ENCODE measurements at regions not wholly inside any gene's neighbourhood (a gene's known extent, or its start where the extent isn't known, plus 50 kb on each side); places are given as distances from the start of the nearest gene placed in this dataset.

GRCh38 chr13:72346716-72347115 is 380.7 kb downstream of the MZT1 start (continued):
- TF ChIP-seq REST (IDR thresholded peaks at IDR 0.05; ENCODE audit: borderline replicate concordance in 1 of 2, low read depth in 1 of 2, low read length in 2 of 2) (no peak), ZNF709 (CRISPR knock-in tag; IDR thresholded peaks at IDR 0.05) (no peak), ISL2 (CRISPR knock-in tag; IDR thresholded peaks at IDR 0.05) (peak; percentile 61; the same call in 1 of the 2 replicates), KLF6 (CRISPR knock-in tag; IDR thresholded peaks at IDR 0.05) (no peak), NBN (conservative IDR thresholded peaks at IDR 0.05) (no peak), MED8 (CRISPR knock-in tag; IDR thresholded peaks at IDR 0.05; ENCODE audit: insufficient replicate concordance) (no peak), ZMYM3 (CRISPR knock-in tag; IDR thresholded peaks at IDR 0.05) (peak; percentile 37; the same call in 1 of the 2 replicates), ZHX2 (IDR thresholded peaks at IDR 0.05; ENCODE audit: low read depth) (no peak), ZHX2 (CRISPR knock-in tag; IDR thresholded peaks at IDR 0.05; ENCODE audit: borderline replicate concordance) (0 out of 2 replicates have a peak, but pooled peaks have one; percentile 26), NPAS2 (CRISPR knock-in tag; IDR thresholded peaks at IDR 0.05; ENCODE audit: borderline replicate concordance) (no peak), BHLHE40 (IDR thresholded peaks at IDR 0.05; ENCODE audit: low read length) (no peak), HMG20A (CRISPR knock-in tag; IDR thresholded peaks at IDR 0.05; ENCODE audit: borderline replicate concordance) (peak; percentile 17; the same call in 1 of the 2 replicates), KDM4B (CRISPR knock-in tag; IDR thresholded peaks at IDR 0.05) (no peak), HOMEZ (CRISPR knock-in tag; IDR thresholded peaks at IDR 0.05; ENCODE audit: low read depth) (no peak; the same call in 1 of the 2 replicates), HOXD1 (CRISPR knock-in tag; IDR thresholded peaks at IDR 0.05) (no peak), SMAD3 (CRISPR knock-in tag; IDR thresholded peaks at IDR 0.05) (no peak), ZNF234 (CRISPR knock-in tag; conservative IDR thresholded peaks at IDR 0.05) (no peak), KDM5B (CRISPR knock-in tag; IDR thresholded peaks at IDR 0.05; ENCODE audit: borderline replicate concordance) (no peak), ATF4 (CRISPR knock-in tag; IDR thresholded peaks at IDR 0.05) (no peak)
